ENCODE measurements at regions not wholly inside any gene's neighbourhood (a gene's known extent, or its start where the extent isn't known, plus 50 kb on each side); places are given as distances from the start of the nearest gene placed in this dataset.
"Not testable (repeated sequence)": the region's sequence is repeated elsewhere in the genome, so short reads cannot be mapped to it uniquely, and the experiment has no call there.

DNA sequence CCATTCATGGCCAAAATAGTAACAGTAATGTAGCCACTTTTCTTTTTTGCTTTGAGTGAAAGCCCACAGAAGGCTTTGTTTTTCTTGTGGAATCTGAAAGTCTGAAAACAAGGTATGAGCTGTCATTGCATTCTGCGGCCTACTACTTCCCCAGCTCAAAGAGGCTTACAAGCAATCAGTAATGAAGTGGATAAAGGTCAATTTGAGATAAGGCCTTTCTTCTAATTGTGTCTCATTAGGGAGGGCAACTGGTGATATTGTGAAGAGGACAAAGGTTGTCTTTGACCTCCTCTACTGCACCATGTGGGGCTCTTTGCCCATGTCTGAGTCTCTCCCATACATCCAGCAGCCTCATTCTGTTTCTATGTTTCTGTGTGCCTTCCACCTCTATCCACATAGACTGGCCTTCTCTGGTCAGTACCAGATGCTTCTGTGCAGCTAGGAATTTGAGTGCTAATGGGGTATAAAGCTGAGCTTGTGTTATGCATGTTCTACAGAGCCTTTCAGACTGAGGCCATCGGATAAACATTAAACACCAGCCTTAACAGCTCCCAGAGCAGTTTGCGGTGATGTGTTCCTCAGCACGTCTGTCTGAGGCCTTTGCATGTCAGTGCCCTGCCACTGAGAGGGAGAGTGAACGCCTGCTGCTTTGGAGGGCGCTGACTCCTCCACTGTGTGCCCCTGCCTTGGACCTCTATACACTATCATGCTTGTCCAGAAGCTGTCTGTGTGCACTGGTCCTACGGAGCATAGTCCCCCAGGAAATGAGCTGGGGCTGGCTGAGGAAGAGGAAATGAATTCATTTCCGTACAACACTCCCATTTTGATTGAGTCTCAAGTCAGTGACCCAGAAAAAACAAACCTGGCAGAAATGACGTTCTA, 80.2 kb downstream of the SH2D1A start:
- no peak for DNase-seq

- no peak for DNase-seq
Observed at GRCh38 chrX:124433186-124433585, 86.8 kb downstream of the SH2D1A start.

- DNase-seq: peak in 1 of 2 experiments; percentile 3
Observed at GRCh38 chrX:124435616-124436015, 89.3 kb downstream of the SH2D1A start.

GRCh38 chrX:124440695-124441094, 94.3 kb downstream of the SH2D1A start:
- DNase-seq: no peak

- no peak for DNase-seq
Observed at GRCh38 chrX:124441971-124442590, 95.7 kb downstream of the SH2D1A start.

GRCh38 chrX:124455966-124456365, 109.6 kb downstream of the SH2D1A start:
- no peak for DNase-seq

DNA sequence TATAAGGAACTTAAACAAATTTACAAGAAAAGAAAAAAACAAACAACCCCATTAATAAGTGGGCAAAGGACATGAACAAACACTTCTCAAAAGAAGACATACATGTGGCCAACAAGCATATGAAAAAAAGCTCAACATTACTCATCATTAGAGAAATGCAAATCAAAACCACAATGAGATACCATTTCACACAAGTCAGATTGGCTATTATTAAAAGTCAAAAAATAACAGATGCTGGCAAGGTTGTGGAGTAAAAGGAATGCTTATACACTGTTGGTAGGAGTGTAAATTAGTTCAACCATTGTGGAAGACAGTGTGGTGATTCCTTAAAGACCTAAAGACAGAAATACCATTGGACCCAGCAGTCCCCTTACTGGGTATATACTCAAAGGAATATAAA, 113.5 kb downstream of the SH2D1A start:
- not testable (repeated sequence) for DNase-seq

- DNase-seq: no peak
Observed at GRCh38 chrX:124462931-124463330, 116.6 kb downstream of the SH2D1A start.

DNA sequence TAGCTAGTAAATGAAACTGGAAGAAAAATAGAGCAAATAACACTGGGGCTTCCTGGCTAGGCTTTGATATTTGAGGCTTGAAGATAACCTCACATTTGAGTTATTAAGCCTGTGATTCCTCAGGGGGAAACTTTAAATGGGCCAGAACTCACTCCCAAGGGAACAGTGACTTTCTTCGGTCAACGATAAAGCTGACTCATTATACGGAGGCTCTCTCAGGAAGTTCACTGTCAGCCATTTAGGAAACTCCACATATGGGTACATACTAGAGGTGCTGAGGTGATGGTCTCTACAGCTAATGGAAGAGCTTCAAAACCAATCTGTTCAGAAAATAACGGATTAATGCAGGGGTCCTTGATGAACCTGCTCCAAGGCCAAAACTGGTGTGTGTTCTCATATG, 120.8 kb downstream of the SH2D1A start:
- DNase-seq: no peak

DNA sequence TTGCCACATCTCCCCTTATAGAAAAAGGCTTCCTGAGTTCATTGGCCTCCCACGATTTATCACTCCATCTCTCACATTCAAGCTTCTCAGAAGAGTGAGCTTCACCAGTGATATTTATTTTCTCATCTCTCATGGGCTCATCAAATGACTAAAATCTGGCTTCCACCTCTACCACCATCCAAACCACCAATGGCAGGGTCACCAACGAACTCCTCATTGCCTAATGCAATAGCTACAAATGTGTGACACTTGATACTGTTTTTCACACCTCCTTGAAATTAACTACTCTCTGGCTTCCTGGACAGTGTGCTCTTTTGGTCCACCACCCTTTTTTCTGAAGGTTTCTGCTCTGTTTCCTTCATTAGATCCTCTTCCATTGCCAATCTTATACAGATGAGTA, 129.0 kb downstream of the SH2D1A start:
- no peak for DNase-seq

DNA sequence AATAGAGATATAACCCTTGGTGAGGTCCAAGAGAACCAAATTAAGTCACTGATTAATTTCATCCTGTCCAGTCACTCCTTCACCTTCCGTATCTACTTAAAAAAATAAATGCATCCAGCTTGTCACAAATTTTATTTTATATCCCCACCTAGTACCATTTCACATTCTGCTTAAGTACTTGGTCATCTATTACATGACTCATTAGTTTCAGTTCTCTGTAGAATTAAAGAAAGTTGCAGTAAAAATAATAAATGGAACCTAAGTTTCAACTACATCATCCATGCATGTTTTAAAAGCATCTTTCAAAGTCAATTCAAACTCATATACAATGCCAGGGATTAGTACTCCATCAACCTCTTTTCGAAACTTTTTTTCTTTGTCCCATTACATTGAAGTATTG, 130.2 kb downstream of the SH2D1A start:
- DNase-seq: no peak

DNA sequence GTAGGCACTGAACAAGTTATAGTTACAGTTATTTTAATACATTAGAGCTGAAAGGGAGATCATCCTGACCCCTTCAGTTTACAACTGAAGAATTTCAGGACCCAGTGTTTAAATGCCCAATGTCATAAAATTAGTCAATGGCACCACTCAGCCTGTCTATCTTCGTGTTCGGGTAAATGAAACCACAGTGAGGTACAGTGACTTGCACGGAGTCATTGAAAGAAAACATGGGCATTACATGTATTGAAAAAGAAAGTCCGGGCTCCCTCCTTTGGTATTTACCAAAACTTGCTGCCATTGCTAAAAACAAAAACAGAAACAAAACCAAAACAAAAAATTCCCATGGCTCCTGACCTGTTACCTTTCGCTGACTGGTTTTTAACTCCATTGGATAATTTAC, 131.7 kb downstream of the SH2D1A start:
- DNase-seq: no peak

DNA sequence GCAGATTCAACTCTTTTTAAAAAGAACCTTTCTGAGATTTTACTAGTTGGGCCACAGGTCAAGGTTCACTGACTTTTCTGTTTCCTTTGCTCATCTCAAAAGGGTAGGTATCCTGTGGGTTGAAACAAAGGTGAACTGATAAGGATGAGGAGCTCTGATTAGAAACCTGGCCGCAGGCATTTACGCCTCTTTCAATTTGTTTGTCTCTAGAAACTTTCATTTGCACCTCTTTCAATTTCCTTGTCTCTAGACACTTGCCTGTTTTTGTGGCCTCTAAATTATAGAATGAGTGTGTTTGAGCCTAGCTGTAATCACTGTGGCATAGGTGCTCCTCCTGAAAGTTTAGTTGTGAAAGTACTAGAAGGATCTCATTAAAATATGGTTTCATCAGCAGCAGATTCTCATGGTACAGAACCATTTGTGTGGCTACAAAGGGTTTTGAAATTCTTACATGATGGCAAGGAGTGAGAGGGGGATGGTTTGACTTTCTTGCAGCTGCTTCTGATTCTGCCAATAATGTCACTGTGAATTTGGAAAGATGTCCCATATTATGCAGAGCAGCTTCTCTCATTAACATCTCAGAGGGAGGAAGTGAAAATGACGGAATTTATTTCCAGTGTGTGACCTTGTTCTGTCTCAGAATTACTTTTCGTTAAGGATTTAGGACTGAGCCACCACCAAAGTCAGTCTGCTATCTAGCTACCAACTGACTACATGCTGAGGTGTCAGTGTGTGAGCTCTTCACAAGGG, 142.2 kb downstream of the SH2D1A start:
- DNase-seq: no peak

DNA sequence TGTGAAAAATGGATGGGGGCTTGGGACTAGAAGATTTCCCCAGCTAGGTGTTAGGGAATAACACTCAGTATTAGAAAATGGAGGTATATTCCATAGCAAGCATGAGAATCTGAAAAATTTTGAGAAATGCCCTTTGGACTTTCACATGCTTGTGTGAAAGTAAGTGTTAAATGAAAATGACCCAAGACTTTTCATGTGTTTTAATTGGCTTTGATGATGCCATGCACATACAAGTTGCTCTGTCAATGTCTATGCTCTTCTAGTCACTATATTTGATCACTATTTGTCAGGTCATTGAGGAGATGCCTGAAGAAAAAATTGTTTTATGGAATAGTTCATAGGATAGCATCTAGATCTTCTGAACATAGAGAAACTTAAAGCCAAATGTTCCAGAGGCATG, 147.6 kb downstream of the SH2D1A start:
- no peak for DNase-seq

DNA sequence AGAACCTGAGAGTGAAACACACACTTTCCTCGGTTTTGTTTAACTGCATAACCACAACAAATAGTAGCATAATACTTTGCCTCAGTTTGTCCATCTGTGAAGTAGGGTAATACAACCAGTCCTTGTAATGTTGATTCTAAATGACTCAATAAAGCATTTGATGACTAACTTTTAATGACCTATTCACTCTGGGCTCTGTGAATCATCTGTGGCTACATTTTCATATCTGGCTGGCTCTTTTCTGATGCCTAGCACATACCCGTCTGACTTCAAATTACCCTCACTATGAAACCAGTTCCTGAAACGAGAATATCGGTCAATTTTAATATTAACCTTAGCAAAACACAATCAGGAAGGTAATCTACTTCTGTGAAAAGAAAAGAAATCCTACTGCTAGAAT, 151.0 kb downstream of the SH2D1A start:
- DNase-seq: no peak

DNA sequence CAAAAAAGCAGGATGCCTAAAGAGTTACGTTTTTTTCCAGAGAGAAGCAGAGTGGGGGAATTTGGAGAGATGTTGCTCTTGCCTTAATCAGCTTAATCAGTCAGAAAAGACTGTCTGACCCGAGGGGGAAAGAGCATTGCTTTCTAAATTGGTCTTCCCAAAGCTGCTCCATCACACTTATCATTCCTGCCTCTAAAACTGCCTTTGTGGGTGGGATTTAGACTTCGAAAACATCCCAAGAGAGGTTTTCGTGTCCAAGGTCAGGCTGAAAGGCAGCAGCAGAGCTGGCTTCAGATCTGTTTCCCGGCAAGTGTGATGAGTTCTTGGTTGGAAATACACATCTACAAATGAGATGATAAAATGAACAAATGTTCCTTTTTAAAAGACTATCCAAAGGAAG, 155.2 kb downstream of the SH2D1A start:
- no peak for DNase-seq

DNA sequence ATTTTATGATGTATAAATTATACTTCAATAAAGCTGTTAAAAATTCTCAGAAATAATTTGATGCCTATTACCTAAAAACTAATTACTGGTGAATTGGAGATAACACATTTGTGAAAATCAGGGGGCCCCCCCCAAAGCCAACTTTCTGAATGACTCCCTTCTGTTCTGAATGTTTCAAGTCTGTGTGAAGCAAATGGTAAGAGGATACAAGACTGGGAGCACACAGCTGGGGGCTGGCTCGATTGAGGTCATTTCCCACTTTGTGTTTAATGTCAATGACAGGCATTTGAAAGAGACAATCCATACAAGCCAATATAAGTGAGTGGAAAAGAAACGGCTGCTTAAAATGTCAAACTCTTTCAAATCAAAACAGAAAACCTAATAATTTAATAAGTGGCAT, 155.8 kb downstream of the SH2D1A start:
- no peak for DNase-seq

- no peak for DNase-seq
Observed at GRCh38 chrX:124502599-124502998, 156.2 kb downstream of the SH2D1A start.

DNA sequence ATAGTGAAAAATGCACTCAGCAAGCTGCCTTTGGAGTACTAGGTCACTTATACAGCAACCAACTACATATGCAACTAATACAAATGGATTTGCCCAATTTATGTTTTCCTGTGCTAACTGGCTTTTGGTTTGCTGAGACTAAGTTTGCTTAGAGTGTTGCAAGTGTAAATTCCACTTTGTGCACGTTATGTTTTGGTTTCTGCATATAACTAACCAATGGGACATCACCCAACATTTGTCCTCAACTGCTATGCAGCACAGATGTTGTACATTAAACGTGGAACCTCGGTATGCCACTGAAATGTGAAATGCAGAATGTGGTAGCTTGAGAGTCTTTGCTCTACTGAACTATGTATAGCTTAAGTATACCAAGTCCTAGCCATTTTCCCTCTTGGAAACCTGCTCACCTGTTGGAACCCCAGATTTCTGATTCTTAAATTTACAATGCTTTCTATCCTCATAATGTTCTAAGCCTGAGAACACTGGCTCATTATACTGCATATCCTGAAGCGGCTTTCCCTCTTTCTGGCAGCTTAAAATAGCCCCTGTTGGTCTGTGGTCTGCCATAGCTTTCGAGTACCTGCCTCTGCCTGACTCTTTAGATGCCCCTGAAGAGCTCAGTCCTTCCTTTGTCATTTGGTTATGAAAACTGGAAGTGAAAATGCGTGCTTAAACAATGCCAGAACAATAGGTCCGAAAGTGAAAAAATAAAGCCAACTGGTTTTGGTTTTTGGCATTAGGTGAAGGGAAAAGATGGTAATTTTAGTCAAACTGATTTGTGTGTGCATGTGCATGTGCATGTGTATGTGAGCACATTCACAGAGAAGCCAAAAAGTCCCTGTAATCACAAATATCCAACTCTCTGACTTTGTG, 158.0 kb downstream of the SH2D1A start:
- no peak for DNase-seq

DNA sequence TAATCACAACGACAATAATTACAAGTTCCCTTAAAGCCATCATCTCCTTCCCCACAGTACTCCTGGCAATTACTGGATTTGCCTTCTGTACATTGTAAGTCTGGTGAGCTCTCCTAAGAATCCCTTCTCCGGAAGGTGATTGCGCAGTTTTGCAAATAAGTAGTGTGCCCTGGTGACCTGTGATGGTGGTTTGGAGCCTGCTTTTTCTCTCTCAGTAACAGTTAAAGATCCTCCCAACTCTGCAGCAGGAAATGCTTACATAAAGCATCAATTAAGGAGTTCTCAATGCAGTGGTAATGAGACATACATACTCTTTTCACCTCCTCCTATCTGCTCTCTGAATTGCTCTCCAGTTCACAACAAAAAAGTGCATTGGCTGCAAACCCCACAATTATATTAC, 159.7 kb downstream of the SH2D1A start:
- DNase-seq: no peak

DNA sequence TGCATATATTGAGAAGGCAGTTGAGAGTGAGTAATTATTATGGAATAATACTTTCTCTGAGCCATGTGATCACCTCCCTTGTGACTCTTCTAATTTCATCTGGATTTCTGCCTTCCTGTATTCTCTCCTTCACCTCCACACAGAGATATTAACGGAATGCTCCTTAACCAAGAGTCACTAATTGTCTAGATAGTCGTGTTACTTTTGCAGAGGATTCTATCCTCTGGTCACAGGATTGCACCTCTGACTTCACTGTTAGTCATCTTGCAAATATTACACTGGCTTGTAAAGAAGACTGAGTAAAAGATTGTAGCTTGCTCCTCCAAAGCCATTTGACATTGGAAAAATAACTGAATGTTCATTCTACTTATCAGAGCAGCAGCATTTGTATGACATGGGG, 160.9 kb downstream of the SH2D1A start:
- DNase-seq: no peak

- no peak for DNase-seq
Observed at GRCh38 chrX:124518885-124519284, 172.5 kb downstream of the SH2D1A start.

GRCh38 chrX:124524852-124525251, 178.5 kb downstream of the SH2D1A start:
- no peak for DNase-seq
